ENCODE measurements at regions not wholly inside any gene's neighbourhood (a gene's known extent, or its start where the extent isn't known, plus 50 kb on each side); places are given as distances from the start of the nearest gene placed in this dataset.

DNA sequence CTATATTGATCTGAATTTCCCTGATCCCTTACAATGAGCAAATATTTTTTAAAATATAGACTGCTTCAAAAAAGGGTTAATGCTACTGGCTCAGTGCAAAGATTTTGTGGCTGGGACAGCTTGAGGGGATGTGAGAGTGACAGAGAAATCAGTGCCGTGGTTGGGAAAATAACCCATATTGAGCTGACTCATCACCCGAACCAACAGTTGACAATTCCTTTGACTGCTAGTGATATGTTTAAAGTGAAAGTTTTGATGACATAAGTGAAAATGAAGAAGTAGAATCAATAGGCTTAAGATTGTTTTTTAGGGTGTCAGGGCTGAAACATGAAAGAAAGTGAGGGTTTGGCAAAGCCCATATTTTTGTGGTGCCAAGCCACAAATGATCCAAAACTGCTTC lies 257.1 kb upstream of the TENM4 start:
- Histone ChIP-seq H3K27me3 (no peaks in the 10 kb centered on the region), H3K9me3 (peaks cover 3 to 19% (median 17%) of the 10 kb centered on the region in 3 donors), H3K36me3 (no peaks in the 10 kb centered on the region), H3K4me3 (no peak overlapping the region), H3K4me1 (no peaks in the 10 kb centered on the region), H3K27ac (no peak overlapping the region)
- intact Hi-C loops (cut with DNase I; ENCODE audit: low total_unique reads) = no loop called here
- TF ChIP-seq CTCF (IDR thresholded peaks at IDR 0.05) = no peak
- DNase-seq = no peak

- no peak overlapping the region for H3K27ac ChIP-seq
- no peak for TF ChIP-seq CTCF (IDR thresholded peaks at IDR 0.05)
Measured at GRCh38 chr11:79694368-79694767, 253.5 kb upstream of the TENM4 start.

DNA sequence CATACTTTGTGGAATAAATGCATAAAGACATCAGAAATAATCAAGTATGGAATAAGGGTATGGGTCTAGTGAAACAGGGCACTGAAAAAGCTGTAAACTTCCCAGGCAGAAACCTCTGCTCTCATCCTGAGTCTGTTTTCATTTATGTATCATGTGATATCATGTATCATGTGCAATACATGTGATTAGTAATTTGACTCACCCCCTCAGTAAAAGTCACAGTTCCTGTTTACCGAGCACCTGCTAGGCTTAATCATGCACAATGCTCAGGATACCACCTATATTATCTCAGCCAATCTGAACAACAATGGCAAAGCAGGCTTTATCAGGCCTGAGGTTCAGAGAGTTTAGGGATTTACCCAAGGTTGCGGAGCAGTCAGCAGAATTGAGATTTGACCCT lies 250.6 kb upstream of the TENM4 start:
- H3K4me3 ChIP-seq = no peak overlapping the region
- no peaks in the 10 kb centered on the region for H3K36me3 ChIP-seq
- no peaks in the 10 kb centered on the region for H3K27me3 ChIP-seq
- H3K4me1 ChIP-seq = no peaks in the 10 kb centered on the region
- no peak overlapping the region for H3K27ac ChIP-seq
- intact Hi-C loops (cut with DNase I; ENCODE audit: low total_unique reads) = no loop called here
- H3K9me3 ChIP-seq = no peaks in the 10 kb centered on the region
- no peak for DNase-seq
- no peak for TF ChIP-seq CTCF (IDR thresholded peaks at IDR 0.05)

More at GRCh38 chr11:79694368-79694767, 253.5 kb upstream of the TENM4 start:
- no peaks in the 10 kb centered on the region for H3K9me3 ChIP-seq
- DNase-seq = no peak
- no peaks in the 10 kb centered on the region for H3K27me3 ChIP-seq
- no peak overlapping the region for H3K4me3 ChIP-seq
- no peaks in the 10 kb centered on the region for H3K4me1 ChIP-seq
- intact Hi-C loops (cut with DNase I; ENCODE audit: low total_unique reads) = no loop called here
- no peaks in the 10 kb centered on the region for H3K36me3 ChIP-seq

DNA sequence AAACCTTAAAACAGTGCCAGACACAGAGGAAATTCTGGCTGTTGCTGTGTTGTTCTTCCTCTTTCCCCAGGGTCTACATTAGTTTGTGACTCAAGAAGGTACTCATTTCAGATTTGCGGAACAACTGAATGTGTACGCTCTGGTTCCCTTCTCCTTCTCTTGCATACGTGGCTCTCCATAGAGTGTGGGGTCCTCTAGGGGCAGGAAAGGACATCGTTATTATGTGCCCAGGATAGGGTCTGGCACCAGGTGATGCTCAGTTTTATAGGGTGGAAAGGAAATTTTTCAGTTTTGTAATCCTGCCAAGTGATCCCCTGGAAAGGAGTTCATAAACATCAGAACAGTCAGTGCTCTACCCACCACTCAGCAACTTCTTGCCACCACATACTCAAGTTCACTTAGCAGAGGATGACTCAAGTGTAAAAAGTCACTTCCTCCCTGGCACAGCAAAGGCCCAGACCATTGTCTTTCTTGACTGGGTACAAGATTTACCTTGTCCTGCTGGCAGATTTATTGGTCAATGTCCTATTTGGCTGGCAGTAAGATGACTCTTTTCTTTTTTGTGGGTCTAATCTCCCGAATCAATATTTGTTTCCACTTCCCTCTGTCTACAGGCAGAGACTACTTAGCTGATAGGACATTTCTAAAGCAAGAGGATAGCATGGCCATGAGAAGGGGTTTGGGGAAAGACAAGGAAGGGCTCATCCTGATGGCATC lies 246.0 kb upstream of the TENM4 start:
- Histone ChIP-seq H3K27me3 (no peaks in the 10 kb centered on the region), H3K27ac (no peak overlapping the region), H3K4me3 (no peak overlapping the region), H3K4me1 (no peaks in the 10 kb centered on the region), H3K36me3 (no peaks in the 10 kb centered on the region), H3K9me3 (no peaks in the 10 kb centered on the region)
- intact Hi-C loops (cut with DNase I; ENCODE audit: low total_unique reads) = no loop called here
- DNase-seq = no peak
- TF ChIP-seq CTCF (IDR thresholded peaks at IDR 0.05) = no peak

DNA sequence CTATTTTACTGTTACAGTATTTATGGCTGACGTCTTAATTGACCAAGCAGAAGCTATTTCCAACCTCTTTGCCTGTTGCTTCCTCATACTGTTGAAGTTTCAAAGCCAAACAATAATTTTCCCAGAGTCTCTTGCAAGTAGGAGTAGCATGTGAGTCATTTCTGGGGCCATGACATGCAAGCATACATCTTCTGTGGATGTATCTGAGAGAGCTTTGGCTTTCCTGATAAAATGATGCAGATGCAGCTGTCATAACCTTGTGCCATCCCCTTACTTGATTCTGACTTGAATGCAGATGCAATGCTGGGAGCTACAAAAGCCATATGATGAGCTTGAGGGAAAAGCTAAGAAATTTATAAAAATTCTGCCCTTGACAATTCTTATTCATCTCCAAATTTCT lies 243.1 kb upstream of the TENM4 start:
- H3K4me1 ChIP-seq = no peaks in the 10 kb centered on the region
- no peak overlapping the region for H3K27ac ChIP-seq
- TF ChIP-seq CTCF (IDR thresholded peaks at IDR 0.05) = no peak
- intact Hi-C loops (cut with DNase I; ENCODE audit: low total_unique reads) = no loop called here
- DNase-seq = no peak
- no peaks in the 10 kb centered on the region for H3K27me3 ChIP-seq
- H3K4me3 ChIP-seq = no peak overlapping the region
- no peaks in the 10 kb centered on the region for H3K9me3 ChIP-seq
- H3K36me3 ChIP-seq = no peaks in the 10 kb centered on the region

Measured in tibial artery (tissue), 4 donors.